Mesendoderm (in vitro differentiated cells): ENCODE measurements at regions not wholly inside any gene's neighbourhood (a gene's known extent, or its start where the extent isn't known, plus 50 kb on each side); places are given as distances from the start of the nearest gene placed in this dataset.

Source experiments
- DNase-seq: peaks from one replicate; pipeline ENCODE4 v3.0.0; 2013
- H2AK5ac ChIP-seq: 2 replicates; pipeline ENCODE4 v1.6.1; 2013; ENCODE audit warnings: low read length, inconsistent platforms
- H2BK120ac ChIP-seq: 2 replicates; pipeline ENCODE4 v1.6.1; 2013; ENCODE audit warnings: low read depth, mild to moderate bottlenecking, low read length, moderate library complexity, mixed read lengths
- H2BK15ac ChIP-seq: replicated peaks from 2 replicates; pipeline ENCODE4 v1.6.1; 2013; ENCODE audit warnings: low read depth, mild to moderate bottlenecking, moderate library complexity
- H2BK5ac ChIP-seq: 2 replicates; pipeline ENCODE4 v1.6.1; 2013; ENCODE audit warnings: low read length, inconsistent platforms
- H3K18ac ChIP-seq: 2 replicates; pipeline ENCODE4 v1.6.1; 2013; ENCODE audit warnings: mild to moderate bottlenecking, low read length, mixed read lengths
- H3K23ac ChIP-seq: one replicate; pipeline ENCODE4 v1.6.1; 2013; ENCODE audit warnings: low read length
- H3K27ac ChIP-seq: 2 replicates; pipeline ENCODE4 v1.5.1; 2013; ENCODE audit warnings: low read depth, mild to moderate bottlenecking, inconsistent platforms, low read length, moderate library complexity
- H3K27me3 ChIP-seq: 2 replicates; pipeline ENCODE4 v1.6.1; 2013; ENCODE audit warnings: low read length, control low read depth, mild to moderate bottlenecking, inconsistent platforms; ENCODE audit not compliant: insufficient read depth, poor library complexity
- H3K36me3 ChIP-seq: 2 replicates; pipeline ENCODE4 v1.6.1; 2013; ENCODE audit warnings: low read length, inconsistent platforms; ENCODE audit not compliant: control insufficient read depth, insufficient read depth
- H3K4ac ChIP-seq: one replicate; pipeline ENCODE4 v1.6.1; 2013; ENCODE audit warnings: low read depth, mild to moderate bottlenecking, low read length, moderate library complexity
- H3K4me1 ChIP-seq: 2 replicates; pipeline ENCODE4 v1.6.1; 2013; ENCODE audit warnings: low read depth, low read length, inconsistent platforms; ENCODE audit not compliant: control insufficient read depth
- H3K4me2 ChIP-seq: 2 replicates; pipeline ENCODE4 v1.6.1; 2013; ENCODE audit warnings: low read length
- H3K4me3 ChIP-seq: 2 replicates; pipeline ENCODE4 v1.5.1; 2013; ENCODE audit warnings: mild to moderate bottlenecking, low read length
- H3K56ac ChIP-seq: one replicate; pipeline ENCODE4 v1.6.1; 2013; ENCODE audit warnings: low read length
- H3K79me1 ChIP-seq: 2 replicates; pipeline ENCODE4 v1.6.1; 2013; ENCODE audit warnings: low read length, inconsistent platforms
- H3K79me2 ChIP-seq: 2 replicates; pipeline ENCODE4 v1.6.1; 2013; ENCODE audit warnings: mild to moderate bottlenecking, low read length; ENCODE audit not compliant: control insufficient read depth, insufficient read depth
- H3K9ac ChIP-seq: 2 replicates; pipeline ENCODE4 v1.6.1; 2013; ENCODE audit warnings: low read length, inconsistent platforms
- H4K5ac ChIP-seq: one replicate; pipeline ENCODE4 v1.6.1; 2013; ENCODE audit warnings: low read length
- H4K8ac ChIP-seq: one replicate; pipeline ENCODE4 v1.6.1; 2013; ENCODE audit warnings: low read depth, mild to moderate bottlenecking, control low read depth, low read length, moderate library complexity
- WGBS: extraction: QIAGEN DNeasy Blood & Tissue Kit; methylation state at CpG from one replicate; pipeline ENCODE4 v1.1.7; 2013; ENCODE audit warnings: low lambda C conversion rate, missing lambda C conversion rate; ENCODE audit not compliant: insufficient coverage; ENCODE audit errors: extremely low coverage; 5-methylcytosine and 5-hydroxymethylcytosine counted together

DNA sequence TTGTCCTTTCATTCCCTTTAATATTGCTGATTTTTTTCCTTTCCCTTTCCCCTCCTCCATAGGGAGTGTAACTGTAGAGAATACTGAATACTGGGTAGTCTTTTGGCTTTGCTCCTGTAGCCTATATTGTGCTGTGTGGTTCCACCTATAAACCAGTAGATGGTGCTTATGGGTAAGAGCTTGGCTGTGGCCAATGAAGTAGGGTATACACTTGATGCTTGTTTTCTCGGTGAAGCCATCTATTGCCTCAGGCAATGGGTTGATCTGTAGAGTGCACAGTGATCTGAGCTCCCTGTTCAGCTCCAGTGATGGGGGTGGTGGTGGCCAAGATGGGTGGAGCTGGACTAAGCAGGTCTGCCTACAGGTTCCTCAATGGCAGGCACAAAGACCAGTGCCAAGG, 203.3 kb upstream of the IMPG1 start:
- Histone ChIP-seq H4K5ac (no peak overlapping the region), H3K4me3 (no peak overlapping the region), H2BK120ac (no peak overlapping the region), H4K8ac (no peak overlapping the region), H3K27ac (no peak overlapping the region), H3K4me2 (no peak overlapping the region), H3K56ac (no peak overlapping the region), H3K23ac (no peak overlapping the region), H2BK5ac (no peak overlapping the region), H3K4ac (no peak overlapping the region), H3K79me1 (no peaks in the 10 kb centered on the region), H2AK5ac (no peak overlapping the region), H3K9ac (no peak overlapping the region), H3K27me3 (no peaks in the 10 kb centered on the region), H3K18ac (no peak overlapping the region), H2BK15ac (no peak overlapping the region), H3K79me2 (no peaks in the 10 kb centered on the region), H3K4me1 (no peaks in the 10 kb centered on the region), H3K36me3 (no peaks in the 10 kb centered on the region)
- peak; percentile 76 for DNase-seq
- WGBS = no CpG with 5 or more reads among the region's 1 CpG

GRCh38 chr6:76264468-76264867, 192.0 kb upstream of the IMPG1 start:
- Histone ChIP-seq H3K56ac (no peak overlapping the region), H3K4ac (no peak overlapping the region), H2BK5ac (no peak overlapping the region), H4K8ac (no peak overlapping the region), H3K36me3 (no peaks in the 10 kb centered on the region), H3K23ac (no peak overlapping the region), H3K79me2 (no peaks in the 10 kb centered on the region), H3K4me2 (no peak overlapping the region), H3K27ac (no peak overlapping the region), H3K79me1 (no peaks in the 10 kb centered on the region), H2AK5ac (no peak overlapping the region), H3K4me1 (no peaks in the 10 kb centered on the region), H3K18ac (no peak overlapping the region), H2BK120ac (no peak overlapping the region), H4K5ac (no peak overlapping the region), H3K9ac (no peak overlapping the region), H2BK15ac (no peak overlapping the region), H3K27me3 (no peaks in the 10 kb centered on the region), H3K4me3 (no peak overlapping the region)
- WGBS = no CpG with 5 or more reads among the region's 1 CpG
- DNase-seq = no peak

DNA sequence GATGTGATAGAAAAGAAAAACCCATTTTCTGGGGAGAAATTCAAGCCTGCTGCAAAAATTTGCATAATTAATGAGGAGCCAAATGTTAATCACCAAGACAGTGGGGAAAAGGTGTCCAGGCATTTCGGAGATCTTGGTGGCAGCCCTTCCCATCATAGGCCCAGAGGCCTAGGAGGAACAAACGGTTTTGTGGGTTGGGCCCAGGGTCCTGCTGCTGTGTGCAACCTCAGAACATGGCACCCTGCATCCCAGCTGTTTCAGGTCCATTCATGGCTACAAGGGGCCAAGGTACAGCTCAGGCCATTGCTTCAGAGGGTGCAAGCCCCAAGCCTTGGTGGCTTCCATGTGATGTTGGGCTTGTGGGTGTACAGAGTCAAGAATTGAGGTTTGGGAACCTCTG, 189.8 kb upstream of the IMPG1 start:
- no peak overlapping the region for H4K8ac ChIP-seq
- WGBS = no CpG with 5 or more reads among the region's 2 CpGs
- no peak overlapping the region for H2BK15ac ChIP-seq
- H2AK5ac ChIP-seq = no peak overlapping the region
- no peaks in the 10 kb centered on the region for H3K36me3 ChIP-seq
- no peak overlapping the region for H3K4me2 ChIP-seq
- no peaks in the 10 kb centered on the region for H3K4me1 ChIP-seq
- no peak overlapping the region for H3K18ac ChIP-seq
- H3K27ac ChIP-seq = no peak overlapping the region
- no peaks in the 10 kb centered on the region for H3K27me3 ChIP-seq
- H4K5ac ChIP-seq = no peak overlapping the region
- H3K79me1 ChIP-seq = no peaks in the 10 kb centered on the region
- no peak overlapping the region for H3K23ac ChIP-seq
- H3K79me2 ChIP-seq = no peaks in the 10 kb centered on the region
- DNase-seq = no peak
- no peak overlapping the region for H3K56ac ChIP-seq
- H3K4me3 ChIP-seq = no peak overlapping the region
- no peak overlapping the region for H3K9ac ChIP-seq
- H2BK120ac ChIP-seq = no peak overlapping the region
- no peak overlapping the region for H2BK5ac ChIP-seq
- H3K4ac ChIP-seq = no peak overlapping the region

DNA sequence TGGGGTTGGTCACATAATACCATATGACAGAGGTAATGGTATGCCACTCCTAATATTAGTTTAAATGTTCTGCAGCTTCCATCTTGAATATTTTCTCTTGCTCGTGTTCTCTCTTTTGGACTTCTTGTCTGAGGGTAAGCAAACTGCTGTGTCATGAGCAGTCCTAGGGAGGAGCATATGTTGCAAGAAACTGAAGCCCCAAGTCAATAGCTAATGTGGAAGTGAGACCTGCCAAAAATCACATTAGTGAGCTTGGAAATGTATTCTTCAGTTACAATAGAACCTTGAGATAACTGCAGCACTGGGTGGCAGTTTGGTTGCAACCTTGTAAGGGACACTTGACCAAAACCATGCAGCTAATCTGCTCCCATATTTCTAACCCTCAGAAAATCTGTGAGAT, 178.2 kb upstream of the IMPG1 start:
- no peak overlapping the region for H3K9ac ChIP-seq
- no peak overlapping the region for H3K23ac ChIP-seq
- peaks cover 2% of the 10 kb centered on the region for H3K4me1 ChIP-seq
- no peak overlapping the region for H3K4me2 ChIP-seq
- H3K79me1 ChIP-seq = no peaks in the 10 kb centered on the region
- no peaks in the 10 kb centered on the region for H3K79me2 ChIP-seq
- no peak overlapping the region for H3K56ac ChIP-seq
- H4K5ac ChIP-seq = no peak overlapping the region
- no peak overlapping the region for H2BK120ac ChIP-seq
- H3K4me3 ChIP-seq = no peak overlapping the region
- no CpG with 5 or more reads among the region's 1 CpG for WGBS
- H3K36me3 ChIP-seq = no peaks in the 10 kb centered on the region
- no peak overlapping the region for H3K4ac ChIP-seq
- H3K27me3 ChIP-seq = no peaks in the 10 kb centered on the region
- no peak overlapping the region for H2BK5ac ChIP-seq
- H4K8ac ChIP-seq = no peak overlapping the region
- H3K27ac ChIP-seq = no peak overlapping the region
- no peak for DNase-seq
- no peak overlapping the region for H2AK5ac ChIP-seq
- no peak overlapping the region for H3K18ac ChIP-seq
- H2BK15ac ChIP-seq = no peak overlapping the region

- Histone ChIP-seq H3K4me1 (peaks cover 2% of the 10 kb centered on the region), H3K27me3 (no peaks in the 10 kb centered on the region), H2BK120ac (no peak overlapping the region), H3K36me3 (no peaks in the 10 kb centered on the region), H4K5ac (no peak overlapping the region), H3K18ac (no peak overlapping the region), H3K4me3 (no peak overlapping the region), H2AK5ac (no peak overlapping the region), H3K56ac (no peak overlapping the region), H3K9ac (no peak overlapping the region), H3K4ac (no peak overlapping the region), H2BK5ac (no peak overlapping the region), H2BK15ac (no peak overlapping the region), H3K23ac (no peak overlapping the region), H4K8ac (peak overlapping the region; percentile 39), H3K4me2 (no peak overlapping the region), H3K27ac (no peak overlapping the region), H3K79me1 (no peaks in the 10 kb centered on the region), H3K79me2 (no peaks in the 10 kb centered on the region)
- WGBS = no CpG with 5 or more reads among the region's 2 CpGs
- DNase-seq = peak; percentile 59
Observed at GRCh38 chr6:76247527-76247926, 175.1 kb upstream of the IMPG1 start.

DNA sequence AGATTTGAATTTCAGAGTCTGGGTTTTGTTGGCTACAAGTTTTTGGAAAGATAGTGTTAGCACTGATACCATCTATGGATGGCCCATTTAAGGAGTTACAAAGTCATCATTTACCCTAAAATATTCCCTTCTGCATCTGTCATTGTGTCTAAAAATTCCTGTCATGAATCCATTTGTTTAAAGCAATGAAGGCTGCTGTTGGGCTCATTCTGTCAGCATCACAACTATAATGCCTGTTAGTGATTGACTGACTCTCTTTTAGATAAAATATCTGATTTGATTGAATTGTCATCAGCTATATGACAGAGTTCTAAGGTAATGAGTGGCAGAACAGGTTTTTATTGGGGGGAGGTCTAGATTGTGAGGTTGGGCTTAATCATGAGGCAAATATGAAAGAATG, 167.6 kb upstream of the IMPG1 start:
- no peak overlapping the region for H3K4me2 ChIP-seq
- H4K8ac ChIP-seq = no peak overlapping the region
- no peak overlapping the region for H3K56ac ChIP-seq
- no peak overlapping the region for H2BK15ac ChIP-seq
- H2AK5ac ChIP-seq = no peak overlapping the region
- DNase-seq = no peak
- no peaks in the 10 kb centered on the region for H3K27me3 ChIP-seq
- no peak overlapping the region for H3K27ac ChIP-seq
- H3K79me2 ChIP-seq = no peaks in the 10 kb centered on the region
- H3K18ac ChIP-seq = no peak overlapping the region
- H3K79me1 ChIP-seq = no peaks in the 10 kb centered on the region
- no peak overlapping the region for H2BK120ac ChIP-seq
- no peak overlapping the region for H3K4me3 ChIP-seq
- no peaks in the 10 kb centered on the region for H3K4me1 ChIP-seq
- H4K5ac ChIP-seq = no peak overlapping the region
- H2BK5ac ChIP-seq = no peak overlapping the region
- no peak overlapping the region for H3K23ac ChIP-seq
- H3K4ac ChIP-seq = no peak overlapping the region
- no peaks in the 10 kb centered on the region for H3K36me3 ChIP-seq
- H3K9ac ChIP-seq = no peak overlapping the region
